Lung (tissue), 11 donors: ENCODE measurements at regions not wholly inside any gene's neighbourhood (a gene's known extent, or its start where the extent isn't known, plus 50 kb on each side); places are given as distances from the start of the nearest gene placed in this dataset.
A peak's percentile ranks its signal among the peaks of the same experiment; 100 is the strongest.

Source experiments
- ATAC-seq: fragments of 200-7000 bp; cut with Tn5 transposase; one replicate; pipeline ENCODE4 v1.9.1; 2020; ENCODE audit warnings: moderate number of reproducible peaks; ENCODE audit not compliant: insufficient read depth, low FRiP score
- DNase-seq, 3 donors: peaks; one replicate each; pipeline ENCODE4 v3.0.0-alpha.2; 2013 to 2017
- H3K27ac ChIP-seq, 2 donors: one replicate each; pipeline ENCODE4 v1.5.1; 2013; ENCODE audit warnings: mild to moderate bottlenecking in 2 of 2, moderate library complexity in 2 of 2, control low read depth in 1 of 2, inconsistent platforms in 1 of 2, low read depth in 1 of 2, low read length in 1 of 2
- H3K27me3 ChIP-seq, 3 donors: one replicate each; pipeline ENCODE4 v1.5.1; 2013; ENCODE audit warnings: low read length in 2 of 3; ENCODE audit not compliant: control insufficient read depth in 3 of 3, insufficient read depth in 3 of 3
- H3K36me3 ChIP-seq, 4 donors: one replicate each; pipeline ENCODE4 v1.5.1; 2013; ENCODE audit warnings: low read length in 4 of 4, mild to moderate bottlenecking in 1 of 4, moderate library complexity in 1 of 4; ENCODE audit not compliant: control insufficient read depth in 4 of 4, insufficient read depth in 4 of 4
- H3K4me1 ChIP-seq, 5 donors: one replicate each; pipeline ENCODE4 v1.5.1; 2013; ENCODE audit warnings: low read length in 5 of 5, mild to moderate bottlenecking in 2 of 5, moderate library complexity in 1 of 5; ENCODE audit not compliant: control insufficient read depth in 5 of 5, insufficient read depth in 5 of 5
- H3K4me3 ChIP-seq: one replicate; pipeline ENCODE4 v1.5.1; 2013; ENCODE audit warnings: mild to moderate bottlenecking, control low read depth, moderate library complexity
- H3K9ac ChIP-seq, 2 donors: one replicate each; pipeline ENCODE4 v1.5.1; 2013; ENCODE audit warnings: low read length in 2 of 2, control low read depth in 1 of 2; ENCODE audit not compliant: insufficient read depth in 1 of 2
- H3K9me3 ChIP-seq, 4 donors: one replicate each; pipeline ENCODE4 v1.5.1; 2013; ENCODE audit warnings: low read length in 3 of 4, mild to moderate bottlenecking in 1 of 4, moderate library complexity in 1 of 4; ENCODE audit not compliant: control insufficient read depth in 4 of 4, insufficient read depth in 3 of 4
- WGBS, 2 donors: extraction: QIAGEN DNeasy Blood & Tissue Kit; methylation state at CpG; one replicate each; pipeline ENCODE4 v1.1.7; 2013; 5-methylcytosine and 5-hydroxymethylcytosine counted together
- TF ChIP-seq, protein P1 (sequence below): IDR thresholded peaks from 2 replicates; pipeline ENCODE4 v1.5.1; 2012; ENCODE audit warnings: mild to moderate bottlenecking; ENCODE audit errors: control extremely low read depth, extremely low read depth
- donor health status: control.
- donor health status: control.
- donor health status: Bipolar disorder and iron deficiency.
- donor health status: healthy.
- donor health status: DM: yes; HTN: yes; CAD: no.

DNA sequence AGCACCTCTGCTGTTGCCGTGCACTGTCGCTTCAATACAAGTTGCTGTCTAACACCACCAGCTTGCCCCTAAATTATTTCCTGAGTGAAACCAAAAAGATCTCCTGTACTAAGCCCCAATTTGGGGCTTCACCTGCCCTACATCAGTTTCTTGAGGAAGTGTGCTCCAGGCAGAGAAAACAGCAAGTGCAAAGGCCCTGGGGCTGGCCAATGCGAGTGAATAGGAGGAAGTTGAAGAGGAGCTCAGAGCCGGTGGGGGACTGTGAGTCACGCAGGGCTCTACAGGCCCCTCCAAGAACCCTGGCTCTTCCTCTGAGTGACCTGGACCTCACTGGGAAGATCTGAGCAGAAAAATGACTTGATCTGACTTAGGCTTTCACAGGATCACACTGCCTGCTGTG, 117.2 kb downstream of the IPO8 start:
- DNase-seq, result no peak
- H3K4me1 ChIP-seq, result peaks cover 0 to 23% (median 0%) of the 10 kb centered on the region in 5 donors
- H3K4me3 ChIP-seq, result no peak overlapping the region
- H3K9me3 ChIP-seq, result peaks cover 0 to 6% (median 2%) of the 10 kb centered on the region in 4 donors
- no peak for ATAC-seq
- H3K9ac ChIP-seq, result no peak overlapping the region
- H3K27ac ChIP-seq, result no peak overlapping the region
- H3K27me3 ChIP-seq, result no peaks in the 10 kb centered on the region
- H3K36me3 ChIP-seq, result no peaks in the 10 kb centered on the region
- 84 to 85% methylated on average over 5 of the region's 5 CpGs for WGBS, 2 donors
- TF ChIP-seq, protein P1, sequence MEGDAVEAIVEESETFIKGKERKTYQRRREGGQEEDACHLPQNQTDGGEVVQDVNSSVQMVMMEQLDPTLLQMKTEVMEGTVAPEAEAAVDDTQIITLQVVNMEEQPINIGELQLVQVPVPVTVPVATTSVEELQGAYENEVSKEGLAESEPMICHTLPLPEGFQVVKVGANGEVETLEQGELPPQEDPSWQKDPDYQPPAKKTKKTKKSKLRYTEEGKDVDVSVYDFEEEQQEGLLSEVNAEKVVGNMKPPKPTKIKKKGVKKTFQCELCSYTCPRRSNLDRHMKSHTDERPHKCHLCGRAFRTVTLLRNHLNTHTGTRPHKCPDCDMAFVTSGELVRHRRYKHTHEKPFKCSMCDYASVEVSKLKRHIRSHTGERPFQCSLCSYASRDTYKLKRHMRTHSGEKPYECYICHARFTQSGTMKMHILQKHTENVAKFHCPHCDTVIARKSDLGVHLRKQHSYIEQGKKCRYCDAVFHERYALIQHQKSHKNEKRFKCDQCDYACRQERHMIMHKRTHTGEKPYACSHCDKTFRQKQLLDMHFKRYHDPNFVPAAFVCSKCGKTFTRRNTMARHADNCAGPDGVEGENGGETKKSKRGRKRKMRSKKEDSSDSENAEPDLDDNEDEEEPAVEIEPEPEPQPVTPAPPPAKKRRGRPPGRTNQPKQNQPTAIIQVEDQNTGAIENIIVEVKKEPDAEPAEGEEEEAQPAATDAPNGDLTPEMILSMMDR, result no peak

DNA sequence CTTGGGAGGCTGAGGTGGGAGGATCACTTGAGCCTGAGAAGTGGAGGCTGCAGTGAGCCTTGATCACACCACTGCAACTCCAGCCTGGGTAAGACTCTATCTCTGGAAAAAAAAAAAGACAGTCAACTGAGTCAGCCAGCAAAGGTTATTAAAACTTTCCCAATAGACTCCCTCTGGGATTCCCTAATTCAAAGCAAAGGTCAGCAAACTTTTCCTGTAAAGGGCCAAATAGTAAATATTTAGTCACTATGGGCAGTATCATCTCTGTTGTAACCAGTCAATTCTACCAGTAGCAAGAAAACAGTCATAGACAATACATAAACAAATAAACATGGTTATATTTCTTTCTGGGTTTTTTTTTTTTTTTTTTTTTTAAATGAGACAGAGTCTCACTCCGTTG, 122.5 kb downstream of the IPO8 start:
- TF ChIP-seq, protein P1, result no peak
- H3K27me3 ChIP-seq, result no peaks in the 10 kb centered on the region
- H3K4me1 ChIP-seq, result peaks cover 0 to 26% (median 5%) of the 10 kb centered on the region in 5 donors
- no peak overlapping the region for H3K27ac ChIP-seq
- ATAC-seq (no peak), DNase-seq (no peak)
- H3K9me3 ChIP-seq, result peaks cover 0 to 3% (median 0%) of the 10 kb centered on the region in 4 donors
- no peak overlapping the region for H3K4me3 ChIP-seq
- H3K36me3 ChIP-seq, result no peaks in the 10 kb centered on the region
- no peak overlapping the region for H3K9ac ChIP-seq
- 97 to 100% methylated on average over 1 of the region's 1 CpG for WGBS, 2 donors

DNA sequence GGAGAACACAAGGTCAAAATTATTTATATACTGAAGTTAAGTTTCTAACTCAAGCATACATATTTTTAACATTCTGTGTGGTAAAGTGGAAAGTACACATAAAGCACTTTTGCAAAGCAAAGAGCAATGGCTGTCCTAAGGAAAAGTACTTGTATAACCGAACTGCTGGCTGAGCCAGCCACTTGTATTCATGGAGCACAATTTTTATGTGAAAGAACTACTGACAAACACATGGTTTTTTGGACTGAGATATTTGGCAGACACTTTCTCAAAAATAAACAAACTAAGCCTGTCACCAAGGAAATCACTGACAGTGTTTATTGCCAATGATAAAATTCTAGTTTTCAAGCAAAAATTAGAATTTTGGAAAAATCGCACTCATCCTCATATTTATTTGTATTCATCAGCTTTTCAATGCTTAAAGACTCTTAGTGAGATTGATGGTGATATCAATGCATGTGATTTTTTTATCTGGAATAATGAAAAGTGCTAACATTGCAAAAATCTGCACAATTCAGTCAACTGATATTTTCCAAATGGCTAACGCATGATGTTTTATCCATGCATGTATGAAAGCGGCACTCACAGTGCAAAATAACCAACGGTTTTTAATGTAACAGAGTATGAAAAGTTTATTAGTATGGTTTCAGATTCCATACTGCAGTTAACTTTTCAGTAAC, 125.3 kb downstream of the IPO8 start:
- no peaks in the 10 kb centered on the region for H3K9me3 ChIP-seq
- H3K4me3 ChIP-seq, result no peak overlapping the region
- peaks cover 0 to 26% (median 5%) of the 10 kb centered on the region in 5 donors for H3K4me1 ChIP-seq
- no peak overlapping the region for H3K9ac ChIP-seq
- 66 to 77% methylated on average over 5 of the region's 5 CpGs for WGBS, 2 donors
- TF ChIP-seq, protein P1, result no peak
- no peak for ATAC-seq
- DNase-seq, result peak; percentile 61 to 96 (median 95)
- H3K27me3 ChIP-seq, result no peaks in the 10 kb centered on the region
- no peak overlapping the region for H3K27ac ChIP-seq
- H3K36me3 ChIP-seq, result no peaks in the 10 kb centered on the region

DNA sequence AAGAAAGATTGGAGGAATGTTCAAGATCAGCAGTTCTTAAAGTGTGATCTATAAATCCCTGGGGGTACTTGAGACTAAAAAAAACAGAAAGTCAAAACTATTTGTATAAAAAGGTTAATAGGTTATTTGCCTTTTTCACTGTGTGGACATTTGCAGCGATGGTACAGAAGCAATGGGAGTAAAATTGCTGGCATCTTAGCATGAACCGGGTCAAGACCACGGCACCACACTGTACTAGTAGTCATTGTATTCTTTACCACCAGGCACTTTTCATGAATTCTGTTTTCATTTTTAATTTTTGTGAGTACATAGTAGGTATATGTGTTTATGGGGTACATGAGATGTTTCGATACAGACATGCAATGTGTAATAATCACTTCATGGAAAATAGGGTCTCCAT, 126.2 kb downstream of the IPO8 start:
- Histone ChIP-seq H3K9ac (no peak overlapping the region), H3K9me3 (no peaks in the 10 kb centered on the region), H3K4me1 (peaks cover 0 to 26% (median 5%) of the 10 kb centered on the region in 5 donors), H3K36me3 (no peaks in the 10 kb centered on the region), H3K27me3 (no peaks in the 10 kb centered on the region), H3K27ac (no peak overlapping the region), H3K4me3 (no peak overlapping the region)
- ATAC-seq, result no peak
- WGBS, 2 donors, result 59 to 64% methylated on average over 4 of the region's 4 CpGs
- no peak for DNase-seq
- TF ChIP-seq, protein P1, result no peak
